Prostate gland (tissue), 2 donors: ENCODE measurements at regions not wholly inside any gene's neighbourhood (a gene's known extent, or its start where the extent isn't known, plus 50 kb on each side); places are given as distances from the start of the nearest gene placed in this dataset.

Experiments used
- POLR2A ChIP-seq: fragments of 450-650 bp; IDR thresholded peaks from one replicate; pipeline ENCODE4 v1.6.1; 2016; ENCODE audit warnings: antibody characterized with exemption, mild to moderate bottlenecking
- POLR2AphosphoS5 ChIP-seq: sonication (generic); formaldehyde crosslinking; IDR thresholded peaks from one replicate; pipeline ENCODE4 v1.6.1; 2017; ENCODE audit warnings: antibody characterized with exemption
- TF ChIP-seq, protein P1 (sequence below), 4 experiments: fragments of 200-600 bp in 2 of 4; fragments of 450-650 bp in 2 of 4; sonication (generic) in 2 of 4; IDR thresholded peaks; 1 replicate in 3 of 4; 2 replicates in 1 of 4; pipeline ENCODE4 v1.5.1; 2016 to 2019; ENCODE audit warnings: antibody characterized with exemption in 4 of 4, mild to moderate bottlenecking in 2 of 4, moderate library complexity in 2 of 4

DNA sequence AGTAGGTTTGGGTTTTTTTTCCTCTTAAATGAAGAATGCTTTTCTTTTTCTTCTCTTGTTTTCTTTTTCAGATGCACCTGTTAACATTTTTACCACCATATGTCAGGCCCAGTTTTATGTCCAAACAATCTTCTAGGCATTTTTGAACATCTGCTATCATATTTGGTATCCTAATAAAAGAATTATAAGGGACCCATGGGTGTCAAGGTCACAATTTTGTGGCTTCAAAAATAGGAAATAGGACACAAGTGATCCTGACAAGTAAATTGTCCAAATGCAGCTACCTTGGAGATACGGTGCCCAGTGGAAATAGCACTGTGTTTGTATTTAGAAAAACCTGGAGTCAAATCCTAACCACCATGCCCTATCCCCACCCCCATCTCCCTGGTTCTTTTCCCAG lies 270.3 kb downstream of the MZT1 start:
- TF ChIP-seq, protein P1, sequence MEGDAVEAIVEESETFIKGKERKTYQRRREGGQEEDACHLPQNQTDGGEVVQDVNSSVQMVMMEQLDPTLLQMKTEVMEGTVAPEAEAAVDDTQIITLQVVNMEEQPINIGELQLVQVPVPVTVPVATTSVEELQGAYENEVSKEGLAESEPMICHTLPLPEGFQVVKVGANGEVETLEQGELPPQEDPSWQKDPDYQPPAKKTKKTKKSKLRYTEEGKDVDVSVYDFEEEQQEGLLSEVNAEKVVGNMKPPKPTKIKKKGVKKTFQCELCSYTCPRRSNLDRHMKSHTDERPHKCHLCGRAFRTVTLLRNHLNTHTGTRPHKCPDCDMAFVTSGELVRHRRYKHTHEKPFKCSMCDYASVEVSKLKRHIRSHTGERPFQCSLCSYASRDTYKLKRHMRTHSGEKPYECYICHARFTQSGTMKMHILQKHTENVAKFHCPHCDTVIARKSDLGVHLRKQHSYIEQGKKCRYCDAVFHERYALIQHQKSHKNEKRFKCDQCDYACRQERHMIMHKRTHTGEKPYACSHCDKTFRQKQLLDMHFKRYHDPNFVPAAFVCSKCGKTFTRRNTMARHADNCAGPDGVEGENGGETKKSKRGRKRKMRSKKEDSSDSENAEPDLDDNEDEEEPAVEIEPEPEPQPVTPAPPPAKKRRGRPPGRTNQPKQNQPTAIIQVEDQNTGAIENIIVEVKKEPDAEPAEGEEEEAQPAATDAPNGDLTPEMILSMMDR (IDR thresholded peaks at IDR 0.05): no peak
- TF ChIP-seq POLR2A (no peak), POLR2AphosphoS5 (no peak)
